ENCODE measurements at regions not wholly inside any gene's neighbourhood (a gene's known extent, or its start where the extent isn't known, plus 50 kb on each side); places are given as distances from the start of the nearest gene placed in this dataset.

GRCh38 chr15:56783857-56784661, 50.8 kb upstream of the ZNF280D start (continued):
- TF ChIP-seq ZNF425 (CRISPR knock-in tag; conservative IDR thresholded peaks at IDR 0.05) (no peak), ZNF281 (CRISPR knock-in tag; IDR thresholded peaks at IDR 0.05) (no peak), ZNF121 (CRISPR knock-in tag; IDR thresholded peaks at IDR 0.05) (no peak), E2F4 (CRISPR knock-in tag; IDR thresholded peaks at IDR 0.05; ENCODE audit: borderline replicate concordance, low read depth) (no peak), ARID4B (CRISPR knock-in tag; IDR thresholded peaks at IDR 0.05; ENCODE audit: borderline replicate concordance) (no peak), SMAD3 (CRISPR knock-in tag; IDR thresholded peaks at IDR 0.05; ENCODE audit: borderline replicate concordance) (no peak), AFF4 (CRISPR knock-in tag; IDR thresholded peaks at IDR 0.05; ENCODE audit: borderline replicate concordance) (no peak), AR (CRISPR knock-in tag; IDR thresholded peaks at IDR 0.05) (no peak), NFYB (CRISPR knock-in tag; conservative IDR thresholded peaks at IDR 0.05; ENCODE audit: low read depth) (no peak)

Measured in WTC11 (cell line).